NCI-H82 treated with DMSO at 0.1 percent for 48 hours (cell line): ENCODE measurements at regions not wholly inside any gene's neighbourhood (a gene's known extent, or its start where the extent isn't known, plus 50 kb on each side); places are given as distances from the start of the nearest gene placed in this dataset.
A peak's percentile ranks its signal among the peaks of the same experiment; 100 is the strongest.
"Not testable (repeated sequence)": the region's sequence is repeated elsewhere in the genome, so short reads cannot be mapped to it uniquely, and the experiment has no call there.

Experiments used
- DNase-seq: peaks from one replicate; lab custom pipeline; 2025; ENCODE audit not compliant: unreplicated experiment; lab: John Stamatoyannopoulos, UW

- DNase-seq = no peak
These were observed 1827.0 kb downstream of the C4orf33 start for GRCh38 chr4:130922955-130923354.

GRCh38 chr4:130955520-130955919 lies 1859.6 kb downstream of the C4orf33 start:
- DNase-seq = peak; percentile 9

DNA sequence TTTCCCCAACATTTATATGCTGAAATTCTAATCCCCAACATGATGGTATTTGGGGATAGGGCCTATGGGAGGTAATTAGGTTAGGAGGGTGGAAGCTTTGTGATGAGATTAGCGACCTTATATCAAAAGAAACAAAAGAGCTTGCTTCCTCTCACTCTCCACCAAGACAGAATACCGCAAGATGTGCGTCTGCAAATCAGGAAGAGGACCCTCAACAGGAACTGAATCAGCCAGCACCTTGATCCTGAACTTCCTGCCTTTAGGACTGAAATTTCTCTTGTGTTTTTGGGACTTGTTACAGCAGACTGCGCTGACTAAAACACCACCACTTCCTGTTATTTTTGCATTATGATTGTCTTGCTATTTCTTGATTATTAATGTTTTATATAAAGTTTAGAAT lies 1889.4 kb downstream of the C4orf33 start:
- no peak for DNase-seq

- no peak for DNase-seq
These were observed 1900.0 kb downstream of the C4orf33 start for GRCh38 chr4:130995988-130996387.

GRCh38 chr4:131001371-131001770 lies 1905.4 kb downstream of the C4orf33 start:
- no peak for DNase-seq

DNA sequence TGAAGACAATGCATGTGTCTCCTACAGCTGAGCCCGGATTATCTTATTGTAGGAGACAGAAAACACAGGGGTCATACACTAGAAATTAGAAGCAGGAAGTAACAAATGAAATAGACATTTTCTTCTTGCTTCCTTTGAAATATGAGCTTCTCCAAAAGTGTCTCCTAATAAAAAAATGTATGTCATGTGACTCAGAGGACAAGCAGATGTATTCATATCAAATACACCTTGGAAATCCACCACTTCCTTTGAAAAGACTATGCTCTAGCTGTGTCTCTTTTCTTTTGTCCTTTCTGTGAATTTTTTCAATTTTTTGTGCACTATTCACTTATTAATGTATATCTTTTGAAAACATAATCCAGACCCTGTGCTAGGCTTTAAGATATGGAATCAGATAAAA lies 1906.2 kb downstream of the C4orf33 start:
- no peak for DNase-seq

GRCh38 chr4:131006388-131006787 lies 1910.4 kb downstream of the C4orf33 start:
- DNase-seq = no peak

DNA sequence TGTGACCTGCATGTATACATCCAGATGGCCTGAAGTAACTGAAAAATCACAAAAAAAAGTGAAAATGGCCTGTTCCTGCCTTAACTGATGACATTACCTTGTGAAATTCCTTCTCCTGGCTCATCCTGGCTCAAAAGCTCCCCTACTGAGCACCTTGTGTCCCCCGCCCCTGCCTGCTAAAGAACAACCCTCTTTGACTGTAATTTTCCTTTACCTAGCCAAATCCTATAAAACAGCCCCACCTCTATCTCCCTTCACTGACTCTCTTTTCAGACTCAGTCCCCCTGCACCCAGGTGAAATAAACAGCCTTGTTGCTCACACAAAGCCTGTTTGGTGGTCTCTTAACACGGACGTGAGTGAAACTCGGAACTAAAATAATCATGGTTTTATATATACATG lies 1916.0 kb downstream of the C4orf33 start:
- not testable (repeated sequence) for DNase-seq

DNA sequence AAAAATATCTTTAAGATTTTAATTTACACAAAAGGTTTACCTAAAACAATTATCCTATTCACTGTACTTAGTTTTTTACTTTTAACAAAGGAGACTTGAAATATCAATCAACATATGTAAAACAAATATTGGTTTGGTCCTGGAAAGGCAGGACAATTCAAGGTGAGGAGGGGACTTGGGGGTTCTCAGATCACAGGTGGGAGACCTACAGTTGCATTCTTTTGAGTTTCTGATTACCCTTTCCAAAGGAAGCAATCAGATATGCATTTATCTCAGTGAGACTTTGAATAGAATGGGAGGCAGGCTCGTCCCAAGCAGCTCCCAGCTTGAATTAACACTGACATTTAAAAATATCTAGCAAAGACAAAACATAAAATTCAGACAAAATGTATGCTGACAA lies 1917.3 kb downstream of the C4orf33 start:
- DNase-seq = no peak

DNA sequence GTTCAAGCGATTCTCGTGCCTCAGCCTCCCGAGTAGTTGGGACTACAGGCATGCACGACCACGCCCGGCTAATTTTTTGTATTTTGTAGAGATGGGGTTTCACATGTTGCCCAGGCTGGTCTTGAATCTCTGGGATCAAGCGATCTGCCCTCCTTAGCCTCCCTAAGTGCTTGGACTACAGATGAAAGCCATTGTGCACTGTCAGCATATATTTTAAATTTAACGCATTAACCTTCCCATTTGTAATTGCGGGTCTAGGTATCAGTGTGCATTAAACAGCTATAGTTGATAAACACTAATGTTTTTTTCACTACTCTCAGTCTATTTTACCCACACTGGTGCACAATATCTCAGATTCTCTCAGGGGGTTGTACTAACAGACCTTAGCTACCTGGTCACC lies 1930.8 kb downstream of the C4orf33 start:
- no peak for DNase-seq

- DNase-seq = no peak
These were observed 1948.4 kb downstream of the C4orf33 start for GRCh38 chr4:131044368-131044767.

DNA sequence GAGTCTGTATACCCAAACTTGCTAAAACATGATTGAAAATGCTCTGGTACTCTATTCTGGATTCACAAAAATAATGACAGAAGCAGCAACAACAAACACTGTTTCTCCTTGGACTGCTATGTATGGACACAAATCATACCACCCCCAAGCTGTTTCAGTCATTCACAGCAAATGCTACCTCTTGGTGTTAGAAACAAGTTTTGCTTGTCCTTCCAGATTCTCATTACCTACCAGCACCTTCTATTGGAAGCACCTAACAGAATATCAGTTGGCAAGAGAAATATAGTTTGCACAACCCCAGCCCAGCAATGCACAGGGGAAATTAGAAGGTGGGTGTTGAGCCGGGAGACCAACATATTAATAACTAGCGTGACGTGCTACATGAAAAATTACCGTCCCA lies 1950.9 kb downstream of the C4orf33 start:
- DNase-seq = no peak

DNA sequence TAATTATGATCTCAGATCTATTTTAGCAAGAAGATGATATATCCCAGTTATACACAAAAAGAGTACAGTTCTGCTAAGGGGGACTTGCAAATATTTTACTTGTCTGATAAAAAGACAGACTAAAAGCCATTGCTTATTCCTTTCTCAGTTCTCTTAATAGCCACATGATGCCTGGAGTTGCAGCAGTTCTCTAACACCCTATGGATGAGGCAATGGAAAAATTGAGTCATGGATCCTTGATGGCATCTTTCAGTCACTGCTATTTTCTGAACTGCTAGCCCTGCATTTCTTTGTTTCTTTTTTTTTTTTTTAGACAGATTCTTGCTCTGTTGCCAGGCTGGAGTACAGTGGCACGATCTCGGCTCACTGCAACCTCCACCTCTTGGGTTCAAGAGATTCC lies 1956.7 kb downstream of the C4orf33 start:
- no peak for DNase-seq

GRCh38 chr4:131054489-131055019 lies 1958.6 kb downstream of the C4orf33 start:
- no peak for DNase-seq

DNA sequence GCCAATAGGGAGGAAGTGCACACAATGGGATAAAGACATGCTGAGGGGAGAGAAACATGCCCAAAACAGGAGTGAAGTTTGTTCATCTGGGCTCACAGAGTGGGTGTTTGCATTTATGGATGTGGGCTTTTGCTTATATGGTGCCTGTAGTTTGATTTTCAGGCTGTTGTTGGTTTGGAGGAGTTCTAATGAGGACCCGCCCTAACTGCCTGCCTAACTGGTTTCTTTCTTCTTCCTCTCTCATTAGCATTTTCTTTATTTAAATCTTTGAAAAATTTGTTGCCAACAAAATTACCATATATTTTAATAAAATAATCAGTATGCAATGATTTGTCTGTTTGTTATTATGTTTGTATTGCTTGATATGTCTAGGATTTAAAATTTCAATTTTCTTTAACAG lies 1965.8 kb downstream of the C4orf33 start:
- DNase-seq = no peak

DNA sequence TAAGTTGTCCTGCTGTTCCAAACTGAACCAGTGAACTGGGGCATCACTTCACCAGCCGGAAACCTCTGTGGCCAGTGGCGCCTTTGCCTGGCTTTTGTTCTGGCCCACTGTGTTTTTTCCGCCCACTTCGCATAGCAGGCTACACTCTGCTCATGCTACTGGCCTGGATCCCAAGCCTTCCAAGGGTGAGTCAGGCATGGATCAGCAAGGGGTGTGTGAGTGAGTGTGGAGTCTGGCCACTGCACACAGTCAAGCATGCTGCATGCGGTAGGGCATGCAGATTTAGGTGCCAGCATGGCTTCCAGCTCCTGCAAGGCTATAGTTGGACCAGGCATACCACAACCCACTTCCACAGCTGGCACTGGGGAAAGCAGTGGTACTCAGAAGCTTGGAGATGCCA lies 1967.9 kb downstream of the C4orf33 start:
- DNase-seq = no peak

DNA sequence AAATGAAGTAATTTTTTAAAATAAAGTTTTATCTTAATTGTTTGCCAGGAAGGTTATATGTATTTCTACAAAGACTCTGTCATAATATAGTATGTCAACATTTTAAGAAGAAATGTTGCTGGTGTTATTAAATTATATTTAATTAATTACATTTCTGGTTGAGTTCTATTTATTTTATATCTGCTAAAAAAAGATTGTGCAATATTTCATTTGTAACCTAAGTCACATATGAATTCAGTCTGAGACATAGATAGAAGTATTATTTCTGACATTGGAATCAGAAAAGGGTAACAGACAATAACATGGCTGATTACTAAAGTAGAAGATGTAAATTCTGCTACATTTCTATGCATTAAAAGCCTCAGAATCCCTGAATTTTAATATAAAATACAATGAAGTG lies 1985.1 kb downstream of the C4orf33 start:
- DNase-seq = no peak

DNA sequence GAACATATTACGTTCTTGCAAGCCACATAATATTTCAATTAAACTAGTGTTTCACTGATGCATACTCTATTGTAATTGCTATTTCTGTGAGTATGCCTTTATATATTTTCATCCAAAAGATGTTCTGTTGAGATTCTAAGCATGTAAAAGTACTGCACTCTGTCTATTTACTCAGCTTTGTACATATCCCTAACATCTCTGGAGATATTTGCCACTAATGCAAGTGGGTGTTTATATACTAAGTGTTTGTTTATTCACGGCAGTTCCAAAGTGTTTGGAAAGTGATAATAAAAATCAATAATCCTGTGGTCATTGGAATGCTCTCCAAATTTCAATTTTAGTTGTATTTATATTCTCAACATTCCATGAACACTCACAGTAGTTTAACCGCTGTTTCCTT lies 1989.0 kb downstream of the C4orf33 start:
- DNase-seq = no peak

DNA sequence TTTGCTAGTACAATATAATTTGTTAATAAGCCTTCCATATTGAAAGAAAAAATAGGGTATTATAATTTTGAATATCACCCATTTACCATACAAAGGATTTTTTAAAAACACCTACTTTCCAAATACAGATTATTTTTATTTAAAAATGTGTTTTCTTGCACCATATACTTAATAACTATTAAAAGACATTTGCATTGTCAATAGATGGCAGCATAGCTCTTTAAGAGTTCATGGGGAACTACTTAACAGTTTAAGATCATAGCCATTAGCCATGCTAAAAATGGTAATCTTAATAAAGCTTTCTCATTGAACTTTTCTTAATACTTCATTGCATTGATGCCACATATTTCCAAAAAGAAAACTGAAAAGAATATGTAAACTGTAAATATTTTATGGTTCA lies 1995.9 kb downstream of the C4orf33 start:
- no peak for DNase-seq

DNA sequence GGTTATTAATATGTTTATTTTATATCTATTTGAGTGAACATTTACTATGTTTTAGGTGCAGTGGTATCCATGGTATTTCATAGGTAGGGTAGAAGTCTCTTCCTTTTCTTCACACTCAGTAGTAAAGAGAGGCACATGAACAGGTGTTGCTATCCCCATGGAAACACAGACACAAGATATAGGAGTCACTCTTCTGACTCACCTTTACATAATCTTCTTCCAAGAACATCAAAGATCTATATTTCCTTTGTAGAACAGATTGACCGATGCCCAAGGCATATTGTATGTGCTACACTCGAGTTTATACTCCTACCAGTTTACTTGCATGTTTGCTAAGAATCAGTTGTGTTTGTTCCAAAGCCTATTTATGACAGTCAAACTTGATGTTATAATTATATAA lies 1997.4 kb downstream of the C4orf33 start:
- no peak for DNase-seq

DNA sequence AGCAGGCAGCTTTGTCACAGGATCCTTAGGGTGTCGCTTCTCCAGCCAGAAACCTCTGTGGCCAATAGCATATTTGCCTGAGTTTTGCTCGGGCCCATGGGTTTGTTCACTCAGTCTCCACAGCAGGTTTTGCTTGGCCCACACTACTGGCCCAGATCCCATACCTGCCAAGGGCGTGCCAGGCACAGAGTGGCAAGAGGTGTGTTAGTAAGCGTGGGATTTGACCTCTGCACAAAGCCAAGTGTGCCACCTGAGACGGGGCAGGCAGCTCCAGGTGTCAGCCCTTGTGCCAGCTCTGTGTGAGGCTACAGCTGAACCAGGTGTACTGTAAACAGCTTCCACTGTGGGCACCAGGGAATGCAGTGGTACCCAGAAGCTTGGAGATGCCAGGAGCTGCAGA lies 2003.0 kb downstream of the C4orf33 start:
- no peak for DNase-seq

GRCh38 chr4:131113273-131113672 lies 2017.3 kb downstream of the C4orf33 start:
- DNase-seq = no peak

- no peak for DNase-seq
These were observed 2017.8 kb downstream of the C4orf33 start for GRCh38 chr4:131113704-131114103.

DNA sequence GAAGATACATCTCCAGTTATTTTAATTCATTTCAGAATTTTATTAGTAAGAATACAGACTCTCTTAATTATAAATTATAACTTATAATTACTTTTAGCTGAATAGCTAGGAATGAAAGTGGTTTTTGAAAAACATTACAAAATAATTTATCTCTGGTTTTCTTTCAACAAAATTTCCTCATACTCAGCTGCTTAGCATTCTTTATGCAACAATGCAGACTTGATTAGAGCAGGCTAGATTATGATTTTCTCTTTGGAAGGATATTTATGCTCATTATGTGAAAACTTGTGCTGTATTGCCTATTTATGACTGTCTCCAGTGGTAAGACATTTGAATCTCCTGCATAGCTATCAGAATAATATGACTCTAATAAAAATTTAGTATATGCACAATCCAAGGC lies 2023.7 kb downstream of the C4orf33 start:
- DNase-seq = no peak
